ENCODE measurements at regions not wholly inside any gene's neighbourhood (a gene's known extent, or its start where the extent isn't known, plus 50 kb on each side); places are given as distances from the start of the nearest gene placed in this dataset.
"Not testable (repeated sequence)": the region's sequence is repeated elsewhere in the genome, so short reads cannot be mapped to it uniquely, and the experiment has no call there.

DNA sequence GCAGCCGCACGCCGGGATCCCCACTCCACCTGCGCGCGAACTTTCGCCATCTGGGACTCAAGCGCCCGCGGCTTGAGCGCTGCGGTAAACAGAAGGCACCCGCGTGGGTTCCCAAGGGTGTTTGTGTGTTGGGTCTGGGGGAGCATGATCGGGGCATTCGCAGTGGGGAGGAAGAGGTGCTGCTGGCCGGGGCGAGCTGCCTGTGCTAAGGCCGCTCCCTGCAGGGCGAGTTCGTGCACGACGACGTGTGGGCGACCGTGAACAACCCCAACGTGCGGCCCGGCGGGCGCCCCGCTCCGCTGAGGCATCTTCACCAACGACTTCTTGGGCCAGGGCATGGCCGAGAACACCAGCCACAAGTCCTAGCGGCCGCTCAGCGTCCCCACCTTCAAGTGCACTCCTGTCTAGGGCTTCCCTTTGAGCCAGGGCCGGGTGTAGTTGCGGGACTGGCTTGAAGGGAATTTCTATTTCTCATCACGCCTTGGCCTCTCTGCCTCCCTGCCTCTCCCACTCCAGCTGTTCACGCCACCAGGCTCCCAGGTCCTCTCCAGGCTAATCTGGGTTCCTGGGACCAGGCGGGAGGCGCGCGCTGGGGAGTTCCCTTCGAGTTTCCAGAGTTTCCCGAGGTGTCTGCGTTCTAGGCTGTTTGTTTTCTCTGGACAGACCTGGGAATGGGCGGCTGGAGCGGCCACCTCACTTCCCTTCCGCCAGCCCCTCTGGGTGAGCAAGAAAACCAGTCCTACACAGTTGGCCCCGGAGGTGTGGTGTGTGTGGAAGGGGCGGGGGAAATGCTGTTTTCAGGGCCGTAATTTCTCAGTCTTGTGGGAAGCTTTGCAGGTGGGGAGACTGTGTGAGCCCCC, 417.8 kb upstream of the TMTC1 start:
- DNase-seq, result peak; percentile 22

DNA sequence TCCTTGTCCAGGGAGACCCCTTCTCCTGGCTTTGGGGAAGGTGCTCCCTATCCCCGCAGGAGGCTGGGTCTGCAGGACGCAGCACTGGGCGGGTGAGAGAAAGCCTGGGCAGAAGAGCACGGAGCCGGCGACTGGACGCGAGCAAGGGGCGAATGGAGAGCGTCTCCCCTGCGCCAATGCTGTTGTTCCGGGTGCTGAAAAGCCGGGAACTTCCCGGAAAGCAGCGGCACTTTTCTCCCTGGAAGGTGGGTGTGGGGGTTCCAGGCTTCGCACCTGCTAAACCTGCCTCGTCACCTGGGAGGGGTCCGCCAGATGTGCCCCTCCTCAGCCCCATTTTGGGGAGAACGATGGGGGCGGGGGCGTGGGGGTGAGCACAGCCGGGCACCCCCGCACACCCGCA, 417.1 kb upstream of the TMTC1 start:
- no peak for DNase-seq

DNA sequence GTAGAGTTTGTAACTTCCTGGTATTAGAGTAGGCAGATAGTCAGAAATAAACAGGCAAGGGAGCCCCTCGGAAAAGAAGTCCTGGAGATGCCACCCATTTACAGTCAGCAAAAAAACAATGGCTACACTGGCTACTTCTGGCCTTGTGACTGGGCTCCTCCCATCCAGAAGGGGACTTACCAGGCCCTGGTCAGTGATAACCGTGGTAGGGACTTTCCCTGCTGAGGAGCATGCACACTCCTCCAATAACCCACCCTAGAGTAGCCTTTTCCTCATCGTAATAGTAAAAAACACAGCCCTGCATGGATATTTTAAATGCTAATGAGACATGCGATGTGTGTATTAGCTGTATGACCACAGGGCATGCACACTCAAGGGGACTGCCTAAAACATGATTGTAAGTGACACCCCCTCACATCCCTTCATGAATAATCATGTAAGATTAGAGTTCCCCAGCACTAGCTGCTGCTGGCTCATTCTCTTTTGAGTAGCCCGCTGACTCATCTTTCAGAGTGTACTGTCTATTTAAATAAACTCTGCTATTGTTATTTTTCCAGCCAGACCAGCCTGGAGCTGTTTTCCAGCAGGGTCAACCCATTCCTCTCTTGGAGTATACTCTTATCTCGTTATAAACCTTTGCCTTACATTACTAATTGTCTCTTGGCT, 413.8 kb upstream of the TMTC1 start:
- DNase-seq, result no peak

DNA sequence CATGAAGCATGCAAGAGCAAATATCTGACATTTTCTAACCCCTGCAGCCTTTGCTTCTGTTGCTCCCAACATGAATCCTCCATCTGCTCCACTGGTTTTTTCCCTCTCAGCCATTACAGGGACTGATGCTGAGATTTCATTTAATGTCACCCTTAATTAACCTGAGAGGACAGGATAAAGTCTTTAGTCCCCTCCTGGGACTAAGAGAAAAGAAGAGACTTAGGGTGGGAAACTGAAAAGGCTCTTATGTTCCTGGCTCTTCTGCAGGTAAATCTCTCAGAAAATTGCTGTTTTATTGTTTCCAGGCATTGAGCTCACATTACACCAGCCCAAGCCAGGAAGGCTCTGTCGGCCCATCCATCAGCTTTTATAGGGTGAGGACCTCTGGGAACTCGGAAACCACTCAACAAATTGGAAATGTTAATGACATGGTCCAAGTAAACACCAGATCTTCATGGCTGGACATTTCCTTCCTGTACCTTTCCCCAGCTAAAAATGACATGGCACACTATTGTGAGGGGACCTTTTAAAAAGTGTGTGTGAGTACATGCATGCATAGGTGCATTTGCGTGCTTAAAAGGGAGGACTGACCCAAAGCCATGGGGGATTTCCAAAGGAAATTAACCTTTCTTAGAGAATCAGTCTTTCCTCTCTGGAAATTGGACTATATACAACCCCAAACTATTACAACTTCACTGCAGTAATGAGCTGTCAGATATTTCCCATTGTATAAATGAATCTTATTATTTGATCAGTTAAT, 408.1 kb upstream of the TMTC1 start:
- no peak for DNase-seq

DNA sequence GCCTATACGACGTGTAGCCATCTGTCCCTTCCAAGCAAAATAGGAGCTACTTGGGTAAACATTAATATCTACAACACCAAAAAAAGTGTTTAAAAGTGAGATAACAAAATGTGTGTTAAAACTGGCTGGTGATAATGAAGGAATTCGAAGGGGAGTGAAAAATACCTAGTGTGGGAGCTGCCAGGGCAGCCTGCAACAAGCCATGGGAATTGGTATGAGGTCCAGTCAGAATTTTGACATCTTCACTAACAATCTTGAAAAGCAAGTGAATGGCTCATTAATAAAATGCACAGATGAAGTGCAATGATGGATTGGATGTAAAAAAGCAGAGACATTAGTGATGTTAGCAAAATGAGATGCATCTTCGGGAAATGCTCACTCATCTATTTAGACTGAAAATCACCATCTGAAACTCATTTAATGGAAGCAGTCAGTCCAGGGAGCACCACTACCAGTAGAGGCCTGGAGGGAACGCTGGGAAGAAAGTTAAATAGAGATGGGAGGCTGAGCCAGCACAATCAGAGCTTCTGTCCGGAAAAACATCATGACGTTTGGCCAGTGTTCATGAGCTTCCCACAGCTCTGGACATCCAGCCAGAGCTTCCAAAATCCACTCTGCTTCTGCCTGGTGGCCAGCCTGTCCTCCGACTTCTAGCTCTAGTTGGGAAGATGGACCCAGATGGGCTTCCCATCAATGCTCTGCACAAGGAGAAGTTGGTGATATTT, 405.0 kb upstream of the TMTC1 start:
- DNase-seq, result peak; percentile 50

DNA sequence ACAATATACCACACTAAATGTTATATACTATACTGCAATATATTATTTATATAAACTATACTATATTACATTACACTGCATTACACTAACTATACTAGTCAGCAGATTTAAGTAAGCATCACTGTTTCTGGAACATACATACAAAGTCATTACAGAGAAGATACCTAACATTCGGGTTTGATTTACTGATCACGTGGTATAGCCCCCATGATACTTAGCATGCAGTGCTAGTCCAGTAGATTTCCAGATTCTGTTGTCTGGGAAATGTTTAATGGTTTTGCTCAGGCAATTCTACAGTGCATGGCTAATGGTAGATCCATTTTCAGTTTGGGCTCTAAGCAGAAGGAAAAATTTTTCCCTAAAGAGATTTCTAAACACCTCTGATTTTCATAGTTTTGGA, 403.7 kb upstream of the TMTC1 start:
- no peak for DNase-seq

DNA sequence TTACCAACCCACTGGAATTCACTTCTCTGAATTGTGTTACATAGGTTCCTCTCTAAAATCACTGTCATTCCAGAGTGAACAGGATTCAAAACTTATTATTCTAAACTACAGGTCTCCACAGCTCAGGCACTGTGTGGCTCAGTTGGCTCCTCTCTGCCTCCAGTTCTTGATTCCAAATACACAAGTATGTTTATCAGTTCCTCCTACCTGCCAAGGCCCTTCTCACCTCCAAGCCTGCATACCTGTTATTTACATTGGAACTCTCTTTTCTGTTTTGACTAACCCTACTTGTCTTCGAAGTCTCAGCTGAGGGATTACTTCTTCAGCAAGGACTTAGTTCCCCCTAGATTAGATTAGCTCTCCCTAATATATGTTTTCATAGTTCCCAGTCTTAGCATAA, 397.6 kb upstream of the TMTC1 start:
- DNase-seq, result no peak

DNA sequence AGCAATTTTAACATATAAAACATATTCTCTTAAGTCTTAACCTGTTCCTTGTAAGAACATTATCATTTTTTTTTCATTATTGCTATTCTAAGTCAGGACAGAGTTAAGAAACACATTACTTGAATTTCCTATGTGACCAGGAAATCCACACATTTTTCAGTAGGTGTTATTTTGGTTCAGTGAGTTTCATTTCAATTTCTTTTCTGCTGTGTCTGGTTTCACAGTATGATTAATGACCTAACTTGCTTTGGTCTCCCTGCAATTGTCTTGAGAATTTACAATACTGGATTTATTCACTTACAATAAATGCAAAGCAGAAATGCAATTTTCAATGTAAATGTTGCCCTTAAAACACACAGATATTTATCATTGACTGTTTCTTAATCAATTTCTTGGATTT, 396.9 kb upstream of the TMTC1 start:
- no peak for DNase-seq

DNA sequence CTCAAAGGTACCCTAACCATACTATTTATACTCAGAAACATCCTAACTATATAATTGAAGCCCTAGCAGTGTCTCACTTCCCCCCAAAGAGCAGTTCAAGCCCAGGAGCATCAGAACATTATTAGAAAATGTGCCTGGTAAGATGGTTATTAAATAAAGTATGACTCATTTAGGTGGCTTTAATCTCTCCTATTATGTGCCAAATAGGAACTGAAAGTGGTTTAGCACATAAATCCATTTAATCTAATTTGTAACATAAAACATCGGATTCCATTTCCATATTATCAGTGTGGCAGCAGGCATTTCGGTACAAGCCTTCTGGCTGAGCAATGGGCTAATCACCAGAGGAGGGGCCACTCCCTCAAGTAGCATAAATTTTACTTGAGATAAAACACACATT, 395.2 kb upstream of the TMTC1 start:
- no peak for DNase-seq

DNA sequence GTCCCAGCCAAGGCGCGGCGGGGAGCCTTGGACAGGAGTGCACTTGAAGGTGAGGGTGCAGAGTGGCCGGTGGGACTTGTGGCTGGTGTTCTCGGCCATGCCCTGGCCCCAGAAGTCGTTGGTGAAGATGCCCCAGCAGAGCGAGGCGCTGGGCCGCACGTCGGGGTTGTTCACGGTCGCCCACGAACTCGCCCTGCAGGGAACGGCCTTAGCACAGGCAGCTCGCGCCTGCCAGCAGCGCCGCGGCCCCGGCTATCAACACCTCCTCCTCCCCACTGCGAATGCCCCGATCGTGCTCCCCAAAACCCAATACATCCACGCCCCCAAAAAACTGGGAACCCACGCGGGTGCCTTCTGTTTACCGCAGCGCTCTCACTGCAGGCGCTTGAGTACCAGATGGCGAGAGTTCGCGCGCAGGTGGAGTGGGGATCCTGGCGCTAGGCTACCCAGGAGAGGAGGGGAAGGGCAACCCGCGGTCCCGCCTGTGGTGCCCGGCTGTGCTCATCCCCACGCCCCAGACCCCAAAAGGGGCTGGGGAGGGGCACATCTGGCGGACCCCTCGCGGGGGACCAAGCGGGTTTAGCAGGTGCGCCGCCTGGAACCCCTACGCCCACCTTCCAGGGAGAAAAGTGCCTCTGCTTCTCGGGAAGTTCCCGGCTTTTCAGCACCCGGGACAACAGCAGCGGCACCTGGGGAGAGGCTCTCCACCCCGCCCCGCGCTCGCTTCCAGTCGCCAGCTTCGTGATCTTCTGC, 386.3 kb upstream of the TMTC1 start:
- no peak for DNase-seq

DNA sequence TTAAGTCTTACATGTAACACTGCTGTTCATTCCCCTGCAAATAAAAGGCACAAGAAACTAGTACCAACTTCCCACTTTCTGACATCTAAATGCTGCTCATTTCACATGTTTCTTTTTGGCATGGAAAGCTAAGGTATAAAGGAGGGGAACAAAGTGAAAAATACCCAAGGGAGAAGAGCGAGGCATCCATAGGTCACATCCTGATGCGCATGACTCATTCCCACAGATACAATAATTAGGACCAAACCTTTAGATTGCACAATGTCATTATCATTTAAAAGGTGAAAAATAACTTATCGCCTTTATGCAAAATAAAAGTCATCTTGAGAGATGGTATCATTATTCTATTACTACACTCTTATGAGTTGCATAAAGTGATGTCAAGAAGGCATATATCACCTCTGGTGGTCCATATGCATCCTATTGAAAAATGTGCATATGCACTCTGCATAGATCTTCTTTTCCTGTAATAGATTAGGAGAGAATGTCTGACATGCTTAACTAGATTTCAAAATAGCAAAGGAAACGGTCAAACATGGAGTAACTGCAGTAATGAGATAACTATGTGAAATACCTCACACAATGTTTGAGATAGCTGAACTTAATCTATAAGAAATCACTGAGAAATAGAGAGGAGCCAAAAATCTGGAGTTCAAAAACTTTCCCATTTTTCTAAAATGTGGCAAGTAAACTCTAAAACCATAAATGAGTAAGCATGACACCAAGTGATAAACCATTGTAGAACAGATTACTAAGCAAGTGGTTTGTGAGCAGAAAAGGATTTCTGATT, 382.5 kb upstream of the TMTC1 start:
- DNase-seq, result no peak

DNA sequence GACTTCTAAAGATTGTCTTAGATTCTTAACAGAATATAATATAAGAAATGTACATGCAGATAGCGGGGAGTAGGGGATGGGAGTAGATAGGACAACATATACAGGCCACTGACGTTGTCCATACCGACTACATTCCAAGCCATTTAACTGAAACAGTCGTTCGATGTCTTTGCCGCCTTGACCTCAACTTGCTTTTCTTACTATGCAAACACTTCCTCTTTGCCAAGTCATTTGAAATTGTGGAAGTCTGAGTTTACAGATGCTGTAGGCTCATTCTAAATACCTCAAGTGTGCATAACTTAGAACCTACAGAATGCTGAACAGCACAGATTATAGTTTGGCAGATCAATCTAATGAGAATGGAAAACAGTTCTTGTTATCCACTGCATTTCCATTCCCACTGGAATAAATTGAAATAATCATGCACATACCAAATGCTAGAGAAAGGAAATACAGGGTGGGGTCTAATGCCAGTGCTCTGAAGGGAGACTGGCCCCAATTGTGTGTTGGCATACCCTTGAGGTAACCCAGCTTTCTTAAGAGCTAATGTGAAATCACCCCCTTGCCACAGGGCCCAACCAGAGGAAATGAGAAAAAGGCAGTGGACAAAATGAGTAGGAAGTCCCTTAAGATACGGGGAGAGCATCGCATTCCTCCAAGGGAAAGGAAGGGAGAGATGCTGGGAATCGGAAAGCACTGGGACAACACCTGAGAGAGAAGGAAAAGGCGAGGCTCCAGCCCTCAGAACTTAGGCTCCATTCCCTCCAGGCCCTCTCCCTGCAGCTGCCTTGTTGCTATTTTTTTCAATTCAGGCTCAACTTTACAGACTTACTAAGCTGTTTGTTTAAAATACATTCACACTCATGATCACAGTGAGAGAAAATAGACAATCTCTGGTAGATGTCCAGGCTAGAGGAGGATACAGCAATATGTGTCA, 380.9 kb upstream of the TMTC1 start:
- no peak for DNase-seq

DNA sequence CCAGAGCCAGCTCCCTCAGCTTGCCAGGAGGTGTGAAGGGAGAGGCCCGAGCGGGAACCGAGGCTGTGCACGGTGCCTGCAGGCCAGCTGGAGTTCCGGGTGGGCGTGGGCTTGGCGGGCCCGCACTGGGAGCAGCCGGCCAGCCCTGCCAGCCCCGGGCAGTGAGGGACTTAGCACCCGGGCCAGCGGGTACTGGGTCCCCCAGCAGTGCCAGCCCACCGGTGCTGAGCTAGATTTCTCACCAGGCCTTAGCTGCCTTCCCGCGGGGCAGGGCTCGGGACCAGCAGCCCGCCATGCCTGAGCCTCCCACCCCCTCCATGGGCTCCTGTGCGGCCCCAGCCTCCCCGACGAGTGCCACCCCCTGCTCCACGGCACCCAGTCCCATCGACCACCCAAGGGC, 373.1 kb upstream of the TMTC1 start:
- DNase-seq, result not testable (repeated sequence)

DNA sequence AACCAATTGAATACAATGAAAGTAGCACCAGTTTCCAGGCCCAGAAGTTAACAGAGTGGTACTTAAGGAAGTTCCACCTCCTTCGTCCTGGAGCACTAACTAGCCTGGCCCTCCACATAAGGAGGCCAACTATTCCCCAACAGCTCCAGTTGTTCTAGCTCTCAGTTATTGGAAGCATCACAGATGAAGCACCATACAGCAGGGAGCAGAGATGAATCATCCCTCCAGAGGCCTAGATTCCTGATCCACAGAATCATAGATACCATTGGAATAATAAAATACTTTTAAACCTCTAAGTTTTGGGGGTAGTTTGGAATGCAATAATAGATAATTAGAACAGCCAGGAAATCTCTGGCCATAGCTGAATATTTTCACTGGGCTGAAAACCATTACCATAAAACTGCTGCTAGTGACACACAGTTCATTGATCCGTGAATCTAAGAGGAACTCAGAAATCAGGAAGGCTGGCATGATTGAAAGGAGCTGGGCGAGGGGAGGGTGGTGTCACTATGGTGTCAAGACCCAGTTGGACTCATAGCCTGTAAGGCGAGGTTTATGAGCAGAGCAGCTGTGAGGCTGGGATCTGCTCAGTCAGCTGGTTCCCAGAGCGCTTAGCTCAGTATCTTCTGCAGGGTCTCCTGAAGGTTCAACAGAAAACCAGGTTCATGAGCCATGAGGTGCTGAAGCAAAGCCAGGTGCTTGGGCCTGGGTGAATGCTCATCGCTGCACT, 371.4 kb upstream of the TMTC1 start:
- no peak for DNase-seq

DNA sequence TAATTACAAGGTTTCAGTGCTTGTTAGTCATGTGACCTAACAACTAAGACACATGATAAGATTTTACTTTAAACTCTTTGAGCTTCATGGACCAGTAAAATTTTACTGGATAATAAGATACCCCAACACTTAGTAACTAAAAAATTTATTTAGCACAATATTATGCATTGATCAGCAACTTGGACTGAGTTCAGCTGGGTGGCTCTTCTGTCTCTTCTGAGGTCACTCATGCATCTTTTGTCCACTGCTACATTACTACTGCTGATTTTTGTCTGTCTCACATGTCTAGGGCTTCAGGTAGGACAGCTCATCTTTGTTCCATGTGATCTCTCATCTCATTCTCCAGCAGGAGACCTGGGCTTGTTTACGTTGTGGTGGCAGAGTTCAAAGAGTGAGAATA, 370.2 kb upstream of the TMTC1 start:
- DNase-seq, result no peak

DNA sequence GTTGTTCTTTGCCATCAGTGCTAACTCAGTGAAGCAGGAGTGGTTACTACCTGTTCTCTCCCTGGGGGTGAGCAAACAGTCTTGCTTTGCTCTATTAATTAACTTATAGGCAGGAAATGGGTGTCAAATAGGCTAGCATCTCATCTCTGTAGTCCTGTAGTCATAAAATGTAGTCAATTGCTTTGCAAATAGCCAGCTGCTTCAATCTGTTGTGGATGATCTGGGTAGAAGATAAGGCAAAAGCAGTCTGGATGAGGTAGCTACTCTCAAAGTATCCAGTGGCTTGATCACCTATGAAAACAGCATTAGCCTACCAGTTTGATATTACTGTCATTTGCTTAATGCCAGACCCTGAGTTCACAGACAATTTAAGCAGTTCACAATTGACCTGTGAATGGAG, 369.0 kb upstream of the TMTC1 start:
- DNase-seq, result no peak

DNA sequence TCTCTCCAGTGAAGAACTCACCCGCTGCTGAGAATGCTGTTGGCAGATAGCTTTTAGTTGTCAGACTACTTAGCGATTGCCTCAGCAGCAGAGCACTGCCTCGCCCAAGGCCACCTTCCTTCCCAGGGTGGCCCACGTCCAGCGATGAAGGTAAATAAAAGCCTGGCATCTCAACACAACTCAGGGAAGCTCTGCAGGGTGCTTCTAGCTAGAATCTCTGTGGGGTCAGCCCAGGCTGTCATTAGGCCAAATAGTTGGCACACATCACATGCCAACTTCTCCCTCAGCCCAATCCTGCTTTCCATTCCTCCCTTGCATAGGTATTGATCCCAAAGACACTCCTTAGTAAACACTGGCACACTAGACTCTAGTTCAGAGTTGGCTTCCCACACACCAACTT, 368.1 kb upstream of the TMTC1 start:
- DNase-seq, result no peak

DNA sequence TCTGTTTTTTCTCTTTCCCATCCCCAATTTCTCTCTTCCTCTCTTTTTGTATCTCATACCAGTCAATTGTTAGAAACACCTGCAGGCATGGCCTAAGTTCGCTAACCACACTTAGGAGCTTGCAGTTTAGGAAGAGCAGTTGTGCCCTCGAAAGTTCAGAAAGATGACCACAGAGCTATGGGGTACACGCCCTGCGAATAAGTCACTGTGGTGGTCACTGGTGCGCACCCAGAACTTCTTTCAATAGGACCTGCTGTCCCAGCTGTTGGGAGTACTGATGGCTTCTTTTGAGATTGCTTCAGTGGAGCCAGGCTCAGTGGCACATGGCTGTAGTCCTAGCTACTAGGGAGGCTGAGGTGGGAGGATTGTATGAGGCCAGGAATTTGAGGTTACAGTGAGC, 362.8 kb upstream of the TMTC1 start:
- no peak for DNase-seq

DNA sequence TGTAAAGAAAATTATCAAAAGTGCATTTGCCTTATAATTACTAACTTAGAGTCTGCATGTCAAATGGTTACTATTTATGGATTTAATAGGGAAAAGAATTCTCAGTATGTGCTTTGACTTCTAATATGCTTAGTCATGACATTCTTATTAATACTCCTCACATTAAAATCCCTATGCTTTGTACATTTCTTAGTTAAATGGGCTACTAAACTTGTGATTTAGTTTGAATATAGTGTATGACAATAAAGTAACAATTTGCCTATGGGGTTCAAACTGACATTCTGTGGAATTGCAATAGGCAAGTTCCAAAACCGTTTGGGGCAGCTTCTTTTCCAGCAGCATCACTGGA, 361.9 kb upstream of the TMTC1 start:
- DNase-seq, result no peak
